ENCODE measurements at regions not wholly inside any gene's neighbourhood (a gene's known extent, or its start where the extent isn't known, plus 50 kb on each side); places are given as distances from the start of the nearest gene placed in this dataset.
A peak's percentile ranks its signal among the peaks of the same experiment; 100 is the strongest.

DNA sequence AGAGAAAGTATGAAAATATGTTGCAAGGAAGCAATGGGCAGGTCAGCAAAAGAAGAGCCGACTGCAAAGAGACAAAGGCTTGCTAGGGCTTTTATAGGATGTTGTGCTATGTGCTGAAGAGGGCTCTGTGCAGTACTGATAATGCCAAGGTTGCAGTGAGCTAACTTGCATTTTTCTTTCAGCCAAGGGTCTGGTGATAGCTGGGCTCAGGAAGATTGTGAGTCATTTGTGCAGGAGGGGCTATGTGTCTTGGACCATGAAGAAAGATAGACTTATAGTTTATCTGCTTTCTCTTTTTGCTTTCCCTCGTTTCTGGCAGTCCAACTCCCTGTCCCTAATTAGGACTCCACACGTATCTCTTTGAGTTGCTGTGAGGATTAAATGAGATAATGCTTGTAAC lies 64.5 kb upstream of the LRIG1 start:
- H3K4me3 ChIP-seq (ENCODE audit: low read depth, low read length), result no peak overlapping the region
- TF ChIP-seq, protein P1, sequence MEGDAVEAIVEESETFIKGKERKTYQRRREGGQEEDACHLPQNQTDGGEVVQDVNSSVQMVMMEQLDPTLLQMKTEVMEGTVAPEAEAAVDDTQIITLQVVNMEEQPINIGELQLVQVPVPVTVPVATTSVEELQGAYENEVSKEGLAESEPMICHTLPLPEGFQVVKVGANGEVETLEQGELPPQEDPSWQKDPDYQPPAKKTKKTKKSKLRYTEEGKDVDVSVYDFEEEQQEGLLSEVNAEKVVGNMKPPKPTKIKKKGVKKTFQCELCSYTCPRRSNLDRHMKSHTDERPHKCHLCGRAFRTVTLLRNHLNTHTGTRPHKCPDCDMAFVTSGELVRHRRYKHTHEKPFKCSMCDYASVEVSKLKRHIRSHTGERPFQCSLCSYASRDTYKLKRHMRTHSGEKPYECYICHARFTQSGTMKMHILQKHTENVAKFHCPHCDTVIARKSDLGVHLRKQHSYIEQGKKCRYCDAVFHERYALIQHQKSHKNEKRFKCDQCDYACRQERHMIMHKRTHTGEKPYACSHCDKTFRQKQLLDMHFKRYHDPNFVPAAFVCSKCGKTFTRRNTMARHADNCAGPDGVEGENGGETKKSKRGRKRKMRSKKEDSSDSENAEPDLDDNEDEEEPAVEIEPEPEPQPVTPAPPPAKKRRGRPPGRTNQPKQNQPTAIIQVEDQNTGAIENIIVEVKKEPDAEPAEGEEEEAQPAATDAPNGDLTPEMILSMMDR (IDR thresholded peaks at IDR 0.05; ENCODE audit: borderline replicate concordance, insufficient read depth, low read depth, low read length), result no peak

DNA sequence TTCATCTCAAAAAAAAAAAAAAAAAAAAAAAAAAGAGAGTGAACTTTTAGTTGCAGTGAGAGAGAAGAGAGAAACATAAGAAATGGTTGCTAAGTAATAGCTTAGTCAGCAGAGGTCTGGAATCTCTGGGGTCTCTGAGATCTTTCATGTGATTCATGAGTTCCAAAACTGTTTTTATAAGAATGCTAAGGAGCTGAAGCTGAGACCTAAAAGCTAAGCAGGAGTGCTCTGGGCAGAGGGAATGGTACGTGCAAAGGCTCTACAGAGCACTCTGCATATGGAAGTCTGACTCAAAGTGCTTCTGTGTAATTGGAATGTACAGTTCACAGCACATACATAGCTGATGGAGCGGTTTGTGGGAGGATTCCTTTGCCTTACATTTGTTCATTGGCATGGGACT lies 66.3 kb upstream of the LRIG1 start:
- H3K4me3 ChIP-seq (ENCODE audit: low read depth, low read length), result no peak overlapping the region
- TF ChIP-seq, protein P1 (IDR thresholded peaks at IDR 0.05; ENCODE audit: borderline replicate concordance, insufficient read depth, low read depth, low read length), result no peak

DNA sequence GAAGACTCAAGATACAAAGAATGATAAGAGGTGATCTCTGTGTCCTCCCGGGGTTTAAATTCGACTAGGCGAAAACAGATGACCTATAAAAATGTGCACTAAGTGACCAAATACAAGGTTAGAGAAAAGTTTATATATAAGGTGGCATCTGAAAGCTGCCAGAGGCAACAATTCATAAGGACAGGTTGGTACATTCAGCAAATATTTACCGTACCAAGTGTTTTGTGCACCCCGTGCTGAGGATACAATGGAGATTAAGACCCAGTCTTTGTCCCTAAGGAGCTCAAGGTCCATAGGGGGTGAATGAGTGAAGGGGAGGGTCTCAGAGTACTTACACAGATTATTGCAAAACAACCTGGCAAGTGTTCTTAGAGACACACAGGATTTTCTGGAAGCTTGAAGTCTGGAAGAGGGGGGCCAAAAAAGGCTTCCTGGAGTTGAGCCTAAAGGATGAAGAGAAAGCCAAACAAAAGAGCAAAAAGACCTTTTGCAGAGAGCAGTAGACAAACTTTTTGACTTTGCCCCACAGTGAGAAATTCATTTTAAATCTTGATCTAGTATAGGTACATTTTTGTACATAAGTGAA lies 71.4 kb upstream of the LRIG1 start:
- TF ChIP-seq, protein P1 (IDR thresholded peaks at IDR 0.05; ENCODE audit: borderline replicate concordance, insufficient read depth, low read depth, low read length), result no peak
- H3K4me3 ChIP-seq (ENCODE audit: low read depth, low read length), result no peak overlapping the region

DNA sequence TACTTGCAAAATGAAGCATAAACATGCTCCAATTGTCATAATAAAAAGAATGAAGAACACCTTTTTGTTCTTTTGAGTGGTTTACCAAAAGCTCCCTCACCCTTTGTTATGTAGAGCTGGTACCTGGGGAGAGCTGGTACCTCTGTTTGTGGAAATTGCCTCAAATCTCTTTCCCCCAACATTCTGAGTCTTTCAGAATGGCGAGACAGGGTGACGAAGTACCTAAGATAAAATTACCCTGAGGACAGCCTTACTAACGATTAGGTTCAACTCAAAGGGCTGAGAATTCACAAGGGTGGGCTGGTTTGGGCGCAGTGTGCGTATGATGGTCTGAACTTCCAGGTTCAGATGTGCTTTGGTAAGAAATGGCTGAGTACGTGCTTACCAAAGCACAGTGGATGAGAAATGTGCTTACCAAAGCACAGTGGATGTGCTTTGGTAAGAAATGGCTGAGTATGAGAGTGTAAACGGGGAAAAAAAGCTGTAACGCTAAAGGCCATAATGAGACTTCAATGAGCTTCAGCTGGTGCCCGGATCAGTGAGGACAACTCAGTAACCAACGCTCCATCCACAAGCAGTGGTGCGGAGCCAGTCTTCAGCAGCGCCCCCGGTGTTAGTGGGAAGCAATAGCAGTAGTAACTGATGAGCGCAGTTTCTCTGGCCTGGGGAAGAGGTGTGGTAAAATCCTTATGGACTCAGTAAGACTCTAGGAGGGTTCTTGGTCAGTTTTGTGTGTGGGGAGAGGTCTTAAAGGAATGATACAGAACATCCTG lies 72.3 kb upstream of the LRIG1 start:
- H3K4me3 ChIP-seq (ENCODE audit: low read depth, low read length), result no peak overlapping the region
- TF ChIP-seq, protein P1 (IDR thresholded peaks at IDR 0.05; ENCODE audit: borderline replicate concordance, insufficient read depth, low read depth, low read length), result peak; percentile 54

DNA sequence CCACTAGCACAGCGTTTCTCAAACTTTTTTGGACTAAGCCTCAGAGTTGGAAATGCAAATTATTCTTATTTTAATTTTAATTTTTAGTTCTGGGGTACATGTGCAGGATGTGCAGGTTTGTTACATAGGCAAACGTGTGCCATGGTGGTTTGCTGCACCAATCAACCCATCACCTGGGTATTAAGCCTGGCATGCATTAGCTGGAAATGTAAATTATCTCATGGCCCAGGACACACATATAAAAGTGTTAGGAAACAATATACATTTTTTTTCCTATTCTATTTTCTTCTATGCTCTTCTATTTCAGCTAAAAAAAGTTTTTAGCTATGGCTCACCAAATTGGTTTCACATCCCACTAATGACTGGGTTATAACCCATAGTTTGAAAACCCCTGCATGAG lies 73.3 kb upstream of the LRIG1 start:
- TF ChIP-seq, protein P1 (IDR thresholded peaks at IDR 0.05; ENCODE audit: borderline replicate concordance, insufficient read depth, low read depth, low read length), result no peak
- H3K4me3 ChIP-seq (ENCODE audit: low read depth, low read length), result no peak overlapping the region

DNA sequence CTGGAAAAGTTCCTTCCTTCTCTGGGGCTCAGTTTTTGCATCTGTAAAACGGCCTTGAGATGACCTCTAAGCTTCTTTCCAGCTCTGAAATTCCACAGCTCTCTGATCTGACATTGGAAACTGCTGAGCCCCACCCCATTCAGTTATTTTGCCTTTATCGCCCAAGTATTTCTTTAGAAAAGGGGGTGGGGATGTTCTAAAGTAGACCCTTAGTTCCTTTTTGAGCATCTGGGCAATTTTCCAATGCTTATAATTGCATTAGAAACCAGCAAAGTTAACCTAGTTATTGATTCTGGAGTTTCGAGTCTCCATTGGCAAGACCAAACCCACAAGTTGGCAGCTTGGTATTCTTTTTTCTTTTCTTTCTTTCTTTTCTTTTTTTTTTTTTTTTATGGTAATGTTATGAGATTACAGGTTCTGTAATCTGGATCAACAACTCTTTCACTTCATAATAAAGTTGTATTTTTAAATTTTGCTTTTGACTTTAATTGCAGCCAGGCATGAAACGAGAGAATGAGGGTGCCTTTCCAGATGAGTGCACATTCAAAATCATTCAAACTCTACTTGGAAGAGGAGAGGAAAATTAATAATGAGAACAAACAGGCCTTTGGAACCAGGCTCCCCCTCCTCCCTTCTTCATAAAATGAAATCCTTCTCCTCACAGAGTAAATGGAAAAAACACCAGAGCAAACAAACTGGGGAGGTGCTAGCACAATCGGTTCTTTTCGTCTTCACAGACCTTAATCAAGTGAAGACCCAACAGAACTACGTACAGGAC lies 76.8 kb upstream of the LRIG1 start:
- no peak overlapping the region for H3K4me3 ChIP-seq (ENCODE audit: low read depth, low read length)
- TF ChIP-seq, protein P1 (IDR thresholded peaks at IDR 0.05; ENCODE audit: borderline replicate concordance, insufficient read depth, low read depth, low read length), result no peak

Data from GM12875 (cell line).